ENCODE measurements at regions not wholly inside any gene's neighbourhood (a gene's known extent, or its start where the extent isn't known, plus 50 kb on each side); places are given as distances from the start of the nearest gene placed in this dataset.

DNA sequence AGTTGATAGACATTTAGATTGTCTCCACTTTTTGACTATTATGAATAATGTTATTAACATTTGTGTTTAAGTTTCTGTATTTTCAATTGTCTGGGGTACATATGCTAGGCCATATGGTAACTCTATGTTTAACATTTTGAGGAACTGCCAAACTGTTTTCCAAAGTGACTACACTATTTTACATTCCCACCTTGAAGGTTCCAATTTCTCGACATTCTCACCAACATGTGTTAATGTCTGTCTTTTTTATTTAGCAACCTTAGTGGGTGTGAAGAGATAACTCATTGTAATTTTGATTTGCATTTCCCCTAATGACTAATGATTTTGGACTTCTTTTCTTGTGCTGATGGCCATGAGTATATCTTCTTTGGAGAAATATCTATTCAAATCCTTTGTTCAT lies 832.4 kb downstream of the DNAJB9 start:
- Histone ChIP-seq H3K4me3 (replicated peaks in 1 of 4; ENCODE audit: control extremely low read depth in 1 of 4, insufficient read depth in 1 of 4, low read depth in 3 of 4, low read length in 4 of 4) (no peak overlapping the region), H3K9ac (ENCODE audit: insufficient read depth, low read length) (no peak overlapping the region), H3K27me3 (ENCODE audit: control insufficient read depth, insufficient read depth, low read length) (no peaks in the 10 kb centered on the region), H3K4me2 (ENCODE audit: extremely low read depth, insufficient read depth, low read length) (no peak overlapping the region), H2AFZ (ENCODE audit: low read length) (no peak overlapping the region), H4K20me1 (ENCODE audit: control insufficient read depth, extremely low read depth, insufficient read depth, low read length) (no peaks in the 10 kb centered on the region), H3K79me2 (ENCODE audit: control insufficient read depth, insufficient read depth, low read length) (no peaks in the 10 kb centered on the region), H3K9me3 (ENCODE audit: control insufficient read depth, insufficient read depth, low read depth, low read length) (no peaks in the 10 kb centered on the region), H3K27ac (ENCODE audit: insufficient read depth, low read length) (no peak overlapping the region), H3K4me1 (ENCODE audit: control insufficient read depth, extremely low read depth, insufficient read depth, low read length) (no peaks in the 10 kb centered on the region), H3K36me3 (ENCODE audit: control insufficient read depth, insufficient read depth, low read length) (no peaks in the 10 kb centered on the region)
- no peak for TF ChIP-seq EZH2 (IDR thresholded peaks at IDR 0.05; ENCODE audit: low read length, missing control alignments)
- TF ChIP-seq, protein P1, sequence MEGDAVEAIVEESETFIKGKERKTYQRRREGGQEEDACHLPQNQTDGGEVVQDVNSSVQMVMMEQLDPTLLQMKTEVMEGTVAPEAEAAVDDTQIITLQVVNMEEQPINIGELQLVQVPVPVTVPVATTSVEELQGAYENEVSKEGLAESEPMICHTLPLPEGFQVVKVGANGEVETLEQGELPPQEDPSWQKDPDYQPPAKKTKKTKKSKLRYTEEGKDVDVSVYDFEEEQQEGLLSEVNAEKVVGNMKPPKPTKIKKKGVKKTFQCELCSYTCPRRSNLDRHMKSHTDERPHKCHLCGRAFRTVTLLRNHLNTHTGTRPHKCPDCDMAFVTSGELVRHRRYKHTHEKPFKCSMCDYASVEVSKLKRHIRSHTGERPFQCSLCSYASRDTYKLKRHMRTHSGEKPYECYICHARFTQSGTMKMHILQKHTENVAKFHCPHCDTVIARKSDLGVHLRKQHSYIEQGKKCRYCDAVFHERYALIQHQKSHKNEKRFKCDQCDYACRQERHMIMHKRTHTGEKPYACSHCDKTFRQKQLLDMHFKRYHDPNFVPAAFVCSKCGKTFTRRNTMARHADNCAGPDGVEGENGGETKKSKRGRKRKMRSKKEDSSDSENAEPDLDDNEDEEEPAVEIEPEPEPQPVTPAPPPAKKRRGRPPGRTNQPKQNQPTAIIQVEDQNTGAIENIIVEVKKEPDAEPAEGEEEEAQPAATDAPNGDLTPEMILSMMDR (conservative IDR thresholded peaks at IDR 0.05 in 1 of 2, IDR thresholded peaks at IDR 0.05 in 1 of 2; ENCODE audit: low read depth in 1 of 2, low read length in 2 of 2) = no peak
- no peak for DNase-seq (ENCODE audit: low read depth in 2 of 2)

DNA sequence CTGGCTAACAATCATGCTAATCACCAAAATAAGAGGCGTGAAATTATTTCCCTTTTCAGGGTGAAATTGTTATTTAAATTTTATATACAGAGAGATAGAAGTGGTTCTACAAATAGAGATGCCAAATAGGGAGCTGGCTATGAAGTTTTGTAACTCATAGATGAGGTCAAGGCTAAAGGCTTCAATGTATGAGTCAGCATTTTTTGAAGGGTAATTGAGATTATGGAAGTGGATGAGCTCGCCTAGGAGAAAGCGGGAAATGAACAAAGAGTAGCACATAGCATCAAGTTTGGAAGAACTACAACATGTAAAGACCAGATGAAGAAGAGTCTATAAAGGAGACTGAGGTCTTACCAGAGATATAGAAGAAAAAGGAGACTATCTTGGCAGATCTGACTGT lies 838.1 kb downstream of the DNAJB9 start:
- Histone ChIP-seq H3K9ac (ENCODE audit: insufficient read depth, low read length) (no peak overlapping the region), H3K79me2 (ENCODE audit: control insufficient read depth, insufficient read depth, low read length) (no peaks in the 10 kb centered on the region), H3K4me2 (ENCODE audit: extremely low read depth, insufficient read depth, low read length) (no peak overlapping the region), H3K4me1 (ENCODE audit: control insufficient read depth, extremely low read depth, insufficient read depth, low read length) (no peaks in the 10 kb centered on the region), H3K36me3 (ENCODE audit: control insufficient read depth, insufficient read depth, low read length) (no peaks in the 10 kb centered on the region), H3K9me3 (ENCODE audit: control insufficient read depth, insufficient read depth, low read depth, low read length) (no peaks in the 10 kb centered on the region), H3K27me3 (ENCODE audit: control insufficient read depth, insufficient read depth, low read length) (no peaks in the 10 kb centered on the region), H2AFZ (ENCODE audit: low read length) (no peak overlapping the region), H3K4me3 (replicated peaks in 1 of 4; ENCODE audit: control extremely low read depth in 1 of 4, insufficient read depth in 1 of 4, low read depth in 3 of 4, low read length in 4 of 4) (no peak overlapping the region), H3K27ac (ENCODE audit: insufficient read depth, low read length) (no peak overlapping the region), H4K20me1 (ENCODE audit: control insufficient read depth, extremely low read depth, insufficient read depth, low read length) (no peaks in the 10 kb centered on the region)
- no peak for DNase-seq (ENCODE audit: low read depth in 2 of 2)
- no peak for TF ChIP-seq EZH2 (IDR thresholded peaks at IDR 0.05; ENCODE audit: low read length, missing control alignments)
- TF ChIP-seq, protein P1 (conservative IDR thresholded peaks at IDR 0.05 in 1 of 2, IDR thresholded peaks at IDR 0.05 in 1 of 2; ENCODE audit: low read depth in 1 of 2, low read length in 2 of 2) = no peak

DNA sequence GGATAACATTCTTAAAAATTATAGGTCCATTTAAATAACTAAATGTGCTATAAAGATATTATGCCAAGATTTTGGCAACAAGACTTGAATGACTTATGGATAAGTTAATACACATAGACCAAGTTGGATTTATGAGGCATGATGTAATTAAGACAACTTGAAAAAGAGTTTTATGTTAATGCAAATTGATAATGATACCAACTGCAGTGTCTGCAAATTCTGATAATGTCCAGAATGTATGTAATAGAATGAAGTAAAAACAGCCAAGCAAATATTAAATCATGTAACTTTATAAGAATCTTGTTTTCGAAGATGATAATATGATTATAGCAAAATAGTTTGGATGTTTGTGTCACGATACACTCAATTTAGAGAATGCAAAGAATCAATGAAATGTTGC lies 868.3 kb downstream of the DNAJB9 start:
- no peaks in the 10 kb centered on the region for H3K4me1 ChIP-seq (ENCODE audit: control insufficient read depth, extremely low read depth, insufficient read depth, low read length)
- no peak overlapping the region for H3K27ac ChIP-seq (ENCODE audit: insufficient read depth, low read length)
- no peaks in the 10 kb centered on the region for H3K27me3 ChIP-seq (ENCODE audit: control insufficient read depth, insufficient read depth, low read length)
- TF ChIP-seq, protein P1 (conservative IDR thresholded peaks at IDR 0.05 in 1 of 2, IDR thresholded peaks at IDR 0.05 in 1 of 2; ENCODE audit: low read depth in 1 of 2, low read length in 2 of 2) = no peak
- TF ChIP-seq EZH2 (IDR thresholded peaks at IDR 0.05; ENCODE audit: low read length, missing control alignments) = no peak
- H3K4me2 ChIP-seq (ENCODE audit: extremely low read depth, insufficient read depth, low read length) = no peak overlapping the region
- no peak overlapping the region for H3K4me3 ChIP-seq (replicated peaks in 1 of 4; ENCODE audit: control extremely low read depth in 1 of 4, insufficient read depth in 1 of 4, low read depth in 3 of 4, low read length in 4 of 4)
- H3K9me3 ChIP-seq (ENCODE audit: control insufficient read depth, insufficient read depth, low read depth, low read length) = no peaks in the 10 kb centered on the region
- no peak for DNase-seq (ENCODE audit: low read depth in 2 of 2)
- no peak overlapping the region for H3K9ac ChIP-seq (ENCODE audit: insufficient read depth, low read length)
- no peaks in the 10 kb centered on the region for H3K79me2 ChIP-seq (ENCODE audit: control insufficient read depth, insufficient read depth, low read length)
- H2AFZ ChIP-seq (ENCODE audit: low read length) = no peak overlapping the region
- no peaks in the 10 kb centered on the region for H4K20me1 ChIP-seq (ENCODE audit: control insufficient read depth, extremely low read depth, insufficient read depth, low read length)
- no peaks in the 10 kb centered on the region for H3K36me3 ChIP-seq (ENCODE audit: control insufficient read depth, insufficient read depth, low read length)

Data from fibroblast of lung (primary cell).